ENCODE measurements at regions not wholly inside any gene's neighbourhood (a gene's known extent, or its start where the extent isn't known, plus 50 kb on each side); places are given as distances from the start of the nearest gene placed in this dataset.

DNA sequence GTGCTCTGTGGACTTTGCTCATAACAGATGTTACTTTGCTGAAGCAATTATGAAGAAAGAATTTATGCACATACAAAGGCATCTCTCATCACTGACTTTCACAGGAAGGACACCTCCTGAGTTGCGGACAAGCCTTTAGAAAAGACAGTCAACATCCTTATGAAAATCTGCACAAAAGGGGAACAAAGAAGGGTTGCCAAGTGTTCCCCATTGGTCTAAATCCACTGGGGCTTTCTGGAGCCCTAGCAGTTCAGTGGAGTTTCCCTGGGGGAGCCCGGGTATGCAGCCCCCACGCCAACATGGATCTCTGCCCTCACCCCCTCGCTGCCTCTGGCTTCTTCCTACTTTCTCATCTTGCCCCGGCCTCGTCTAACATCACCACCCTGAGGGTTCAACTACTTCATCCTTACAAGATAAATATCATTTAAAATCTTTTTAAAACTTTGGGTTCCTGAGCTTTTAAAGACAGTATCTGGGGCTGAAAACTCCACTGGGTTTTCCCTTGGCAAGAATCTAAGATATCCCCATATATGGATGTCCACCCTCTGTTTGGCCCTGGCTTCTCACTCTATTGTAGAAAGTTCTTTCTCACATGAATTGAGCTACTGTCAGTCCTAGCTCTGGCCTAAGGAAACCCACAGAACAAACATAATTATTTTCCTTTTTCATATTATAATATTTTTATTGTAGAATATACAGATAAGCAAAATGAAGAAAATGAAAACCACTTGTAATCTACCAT, 207.9 kb upstream of the RGMA start:
- no peaks in the 10 kb centered on the region for H3K9me3 ChIP-seq (ENCODE audit: control insufficient read depth in 2 of 2, insufficient read depth in 1 of 2, low read depth in 1 of 2, low read length in 1 of 2)
- WGBS, 2 donors, result 42 to 72% methylated on average over 6 of the region's 6 CpGs
- H3K4me1 ChIP-seq (ENCODE audit: control insufficient read depth in 2 of 2, insufficient read depth in 2 of 2, low read length in 1 of 2), result peaks cover 3 to 4% of the 10 kb centered on the region in 2 donors
- H3K36me3 ChIP-seq (ENCODE audit: control insufficient read depth in 2 of 2, insufficient read depth in 2 of 2, low read length in 1 of 2), result no peaks in the 10 kb centered on the region
- no peak overlapping the region for H3K4me3 ChIP-seq (ENCODE audit: low read depth in 1 of 2, low read length in 2 of 2)
- no peaks in the 10 kb centered on the region for H3K27me3 ChIP-seq (ENCODE audit: control insufficient read depth in 1 of 2, insufficient read depth in 2 of 2, low read length in 2 of 2)
- H3K27ac ChIP-seq (ENCODE audit: low read depth in 2 of 2, low read length in 1 of 2), result no peak overlapping the region

DNA sequence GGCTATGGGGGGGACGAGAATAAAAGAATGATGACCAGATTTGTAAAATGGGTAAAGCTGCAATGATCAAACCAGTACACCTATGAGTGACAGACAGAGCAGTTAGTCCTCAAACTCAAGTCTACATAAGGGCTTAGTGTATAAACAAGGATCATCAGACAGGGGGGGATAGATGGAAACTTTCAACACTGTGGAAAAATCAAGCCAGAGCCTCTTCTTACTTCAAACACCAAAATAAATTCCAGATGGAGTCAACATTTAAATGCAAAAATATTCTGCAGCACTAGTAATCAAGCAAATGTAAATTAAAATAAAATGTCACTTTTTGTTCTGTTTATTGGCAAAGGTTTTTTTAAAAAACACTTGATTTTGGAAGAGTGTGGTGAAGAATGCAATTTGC, 205.9 kb upstream of the RGMA start:
- no peak overlapping the region for H3K4me3 ChIP-seq (ENCODE audit: low read depth in 1 of 2, low read length in 2 of 2)
- no peak overlapping the region for H3K27ac ChIP-seq (ENCODE audit: low read depth in 2 of 2, low read length in 1 of 2)
- no peaks in the 10 kb centered on the region for H3K27me3 ChIP-seq (ENCODE audit: control insufficient read depth in 1 of 2, insufficient read depth in 2 of 2, low read length in 2 of 2)
- no peaks in the 10 kb centered on the region for H3K9me3 ChIP-seq (ENCODE audit: control insufficient read depth in 2 of 2, insufficient read depth in 1 of 2, low read depth in 1 of 2, low read length in 1 of 2)
- peaks cover 0 to 4% of the 10 kb centered on the region in 2 donors for H3K4me1 ChIP-seq (ENCODE audit: control insufficient read depth in 2 of 2, insufficient read depth in 2 of 2, low read length in 1 of 2)
- WGBS, 2 donors, result 84 to 86% methylated on average over 1 of the region's 1 CpG
- no peaks in the 10 kb centered on the region for H3K36me3 ChIP-seq (ENCODE audit: control insufficient read depth in 2 of 2, insufficient read depth in 2 of 2, low read length in 1 of 2)

DNA sequence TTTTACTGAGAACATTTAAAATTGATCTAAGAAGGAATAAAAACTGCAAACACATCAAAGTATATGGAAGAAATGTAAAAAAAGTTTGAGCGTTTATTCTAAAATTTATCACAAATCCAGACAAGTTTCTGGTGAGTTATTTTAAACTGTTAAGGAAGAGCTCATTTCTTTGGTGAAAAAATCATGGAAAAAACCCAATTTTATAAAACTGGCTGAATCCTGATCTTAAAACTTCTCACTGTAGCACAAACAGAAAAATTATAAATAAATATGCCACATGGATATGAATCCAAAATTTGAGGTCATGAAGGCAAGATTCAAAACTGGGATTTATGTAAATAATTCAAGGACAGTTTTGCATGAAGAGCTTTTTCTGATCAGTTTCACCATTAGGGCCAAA, 205.1 kb upstream of the RGMA start:
- no peaks in the 10 kb centered on the region for H3K36me3 ChIP-seq (ENCODE audit: control insufficient read depth in 2 of 2, insufficient read depth in 2 of 2, low read length in 1 of 2)
- H3K4me3 ChIP-seq (ENCODE audit: low read depth in 1 of 2, low read length in 2 of 2), result no peak overlapping the region
- no peaks in the 10 kb centered on the region for H3K9me3 ChIP-seq (ENCODE audit: control insufficient read depth in 2 of 2, insufficient read depth in 1 of 2, low read depth in 1 of 2, low read length in 1 of 2)
- no peak overlapping the region for H3K27ac ChIP-seq (ENCODE audit: low read depth in 2 of 2, low read length in 1 of 2)
- peaks cover 0 to 3% of the 10 kb centered on the region in 2 donors for H3K4me1 ChIP-seq (ENCODE audit: control insufficient read depth in 2 of 2, insufficient read depth in 2 of 2, low read length in 1 of 2)
- H3K27me3 ChIP-seq (ENCODE audit: control insufficient read depth in 1 of 2, insufficient read depth in 2 of 2, low read length in 2 of 2), result no peaks in the 10 kb centered on the region
- 74 to 80% methylated on average over 1 of the region's 1 CpG for WGBS, 2 donors

DNA sequence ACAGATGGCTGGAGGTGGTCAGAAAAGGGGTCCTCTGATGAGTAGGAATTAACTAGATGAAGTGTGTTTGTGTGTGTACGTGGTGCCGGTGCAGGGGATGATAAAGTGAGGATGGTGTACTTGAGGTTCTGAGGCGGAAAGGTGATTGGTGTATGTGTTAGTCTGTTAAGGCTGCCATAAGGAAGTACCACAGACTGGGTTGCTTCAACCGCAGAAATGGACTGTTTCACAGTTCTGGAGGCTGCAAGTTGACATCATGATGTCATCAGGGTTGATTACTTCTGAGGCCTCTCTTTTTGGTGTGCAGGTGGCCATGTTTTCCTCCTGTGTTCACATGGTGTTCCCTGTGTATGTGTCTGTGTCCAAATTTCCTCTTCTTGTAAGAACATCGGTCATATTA, 202.4 kb upstream of the RGMA start:
- no peaks in the 10 kb centered on the region for H3K36me3 ChIP-seq (ENCODE audit: control insufficient read depth in 2 of 2, insufficient read depth in 2 of 2, low read length in 1 of 2)
- H3K9me3 ChIP-seq (ENCODE audit: control insufficient read depth in 2 of 2, insufficient read depth in 1 of 2, low read depth in 1 of 2, low read length in 1 of 2), result no peaks in the 10 kb centered on the region
- WGBS, 2 donors, result 94 to 95% methylated on average over 5 of the region's 5 CpGs
- no peaks in the 10 kb centered on the region for H3K4me1 ChIP-seq (ENCODE audit: control insufficient read depth in 2 of 2, insufficient read depth in 2 of 2, low read length in 1 of 2)
- no peak overlapping the region for H3K4me3 ChIP-seq (ENCODE audit: low read depth in 1 of 2, low read length in 2 of 2)
- no peak overlapping the region for H3K27ac ChIP-seq (ENCODE audit: low read depth in 2 of 2, low read length in 1 of 2)
- H3K27me3 ChIP-seq (ENCODE audit: control insufficient read depth in 1 of 2, insufficient read depth in 2 of 2, low read length in 2 of 2), result no peaks in the 10 kb centered on the region

DNA sequence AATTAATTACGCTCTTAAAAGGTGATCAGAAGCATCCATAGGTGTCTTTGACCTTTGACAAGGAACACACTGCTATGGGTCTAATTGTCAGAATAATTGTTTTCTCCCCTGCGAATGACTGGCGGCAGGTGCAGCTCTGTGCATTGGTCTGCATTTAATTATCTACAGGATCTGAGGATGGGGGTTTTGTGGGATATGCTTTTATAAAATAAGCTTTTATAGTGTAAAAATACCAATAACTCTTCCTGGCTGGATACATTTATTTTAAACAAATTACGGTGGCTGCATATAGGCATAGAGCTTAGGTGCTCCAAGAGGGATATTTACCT, 201.6 kb upstream of the RGMA start:
- H3K4me1 ChIP-seq (ENCODE audit: control insufficient read depth in 2 of 2, insufficient read depth in 2 of 2, low read length in 1 of 2), result no peaks in the 10 kb centered on the region
- H3K36me3 ChIP-seq (ENCODE audit: control insufficient read depth in 2 of 2, insufficient read depth in 2 of 2, low read length in 1 of 2), result no peaks in the 10 kb centered on the region
- no peak overlapping the region for H3K4me3 ChIP-seq (ENCODE audit: low read depth in 1 of 2, low read length in 2 of 2)
- H3K9me3 ChIP-seq (ENCODE audit: control insufficient read depth in 2 of 2, insufficient read depth in 1 of 2, low read depth in 1 of 2, low read length in 1 of 2), result no peaks in the 10 kb centered on the region
- H3K27ac ChIP-seq (ENCODE audit: low read depth in 2 of 2, low read length in 1 of 2), result no peak overlapping the region
- 68 to 73% methylated on average over 4 of the region's 4 CpGs for whole genome bisulfite sequencing, 2 donors
- H3K27me3 ChIP-seq (ENCODE audit: control insufficient read depth in 1 of 2, insufficient read depth in 2 of 2, low read length in 2 of 2), result no peaks in the 10 kb centered on the region

DNA sequence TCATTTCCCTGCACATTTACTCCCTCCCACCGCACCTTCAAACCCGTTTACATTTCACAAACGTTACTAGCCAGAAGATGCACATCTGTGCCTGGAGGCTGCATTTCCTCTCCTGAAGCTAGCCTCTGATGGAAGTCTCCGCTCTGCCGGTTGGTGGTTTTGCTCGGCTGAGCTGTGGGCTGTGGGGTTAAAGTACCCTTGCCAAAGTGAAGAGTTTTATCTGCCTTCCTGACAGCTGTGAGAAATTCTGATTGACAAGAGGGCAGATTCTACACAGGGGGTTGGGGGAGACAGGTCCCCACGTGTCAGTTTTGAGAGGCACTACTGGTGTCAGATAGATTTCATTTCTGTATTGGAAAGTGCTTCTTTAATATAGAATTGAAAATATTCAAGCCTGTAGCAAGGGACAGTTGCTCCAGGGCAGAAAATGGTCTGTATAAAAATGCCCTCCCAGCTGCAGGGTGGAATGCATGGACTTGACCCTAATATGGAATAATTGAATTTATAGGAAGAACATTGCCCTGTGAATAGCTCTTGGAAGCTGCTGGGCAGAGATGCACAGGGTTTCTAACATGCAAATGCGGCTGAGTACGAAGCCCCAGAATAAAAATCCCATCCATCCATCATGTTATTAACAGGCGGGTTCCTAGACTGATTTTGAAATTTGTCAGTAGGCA, 201.1 kb upstream of the RGMA start:
- no peaks in the 10 kb centered on the region for H3K4me1 ChIP-seq (ENCODE audit: control insufficient read depth in 2 of 2, insufficient read depth in 2 of 2, low read length in 1 of 2)
- H3K4me3 ChIP-seq (ENCODE audit: low read depth in 1 of 2, low read length in 2 of 2), result no peak overlapping the region
- no peaks in the 10 kb centered on the region for H3K9me3 ChIP-seq (ENCODE audit: control insufficient read depth in 2 of 2, insufficient read depth in 1 of 2, low read depth in 1 of 2, low read length in 1 of 2)
- H3K36me3 ChIP-seq (ENCODE audit: control insufficient read depth in 2 of 2, insufficient read depth in 2 of 2, low read length in 1 of 2), result no peaks in the 10 kb centered on the region
- WGBS, 2 donors, result 69 to 71% methylated on average over 10 of the region's 10 CpGs
- no peaks in the 10 kb centered on the region for H3K27me3 ChIP-seq (ENCODE audit: control insufficient read depth in 1 of 2, insufficient read depth in 2 of 2, low read length in 2 of 2)
- H3K27ac ChIP-seq (ENCODE audit: low read depth in 2 of 2, low read length in 1 of 2), result no peak overlapping the region

- WGBS, 2 donors, result 62 to 64% methylated on average over 9 of the region's 9 CpGs
- Histone ChIP-seq H3K27me3 (ENCODE audit: control insufficient read depth in 1 of 2, insufficient read depth in 2 of 2, low read length in 2 of 2) (no peaks in the 10 kb centered on the region), H3K36me3 (ENCODE audit: control insufficient read depth in 2 of 2, insufficient read depth in 2 of 2, low read length in 1 of 2) (no peaks in the 10 kb centered on the region), H3K4me3 (ENCODE audit: low read depth in 1 of 2, low read length in 2 of 2) (no peak overlapping the region), H3K27ac (ENCODE audit: low read depth in 2 of 2, low read length in 1 of 2) (no peak overlapping the region), H3K4me1 (ENCODE audit: control insufficient read depth in 2 of 2, insufficient read depth in 2 of 2, low read length in 1 of 2) (no peaks in the 10 kb centered on the region), H3K9me3 (ENCODE audit: control insufficient read depth in 2 of 2, insufficient read depth in 1 of 2, low read depth in 1 of 2, low read length in 1 of 2) (no peaks in the 10 kb centered on the region)
These were observed 199.8 kb upstream of the RGMA start for GRCh38 chr15:93288728-93289294.

- Histone ChIP-seq H3K27ac (ENCODE audit: low read depth in 2 of 2, low read length in 1 of 2) (no peak overlapping the region), H3K4me3 (ENCODE audit: low read depth in 1 of 2, low read length in 2 of 2) (no peak overlapping the region), H3K4me1 (ENCODE audit: control insufficient read depth in 2 of 2, insufficient read depth in 2 of 2, low read length in 1 of 2) (no peaks in the 10 kb centered on the region), H3K27me3 (ENCODE audit: control insufficient read depth in 1 of 2, insufficient read depth in 2 of 2, low read length in 2 of 2) (no peaks in the 10 kb centered on the region), H3K36me3 (ENCODE audit: control insufficient read depth in 2 of 2, insufficient read depth in 2 of 2, low read length in 1 of 2) (no peaks in the 10 kb centered on the region), H3K9me3 (ENCODE audit: control insufficient read depth in 2 of 2, insufficient read depth in 1 of 2, low read depth in 1 of 2, low read length in 1 of 2) (no peaks in the 10 kb centered on the region)
- 97% methylated on average over 1 of the region's 1 CpG for WGBS, 2 donors
These were observed 197.4 kb upstream of the RGMA start for GRCh38 chr15:93286446-93286845.

DNA sequence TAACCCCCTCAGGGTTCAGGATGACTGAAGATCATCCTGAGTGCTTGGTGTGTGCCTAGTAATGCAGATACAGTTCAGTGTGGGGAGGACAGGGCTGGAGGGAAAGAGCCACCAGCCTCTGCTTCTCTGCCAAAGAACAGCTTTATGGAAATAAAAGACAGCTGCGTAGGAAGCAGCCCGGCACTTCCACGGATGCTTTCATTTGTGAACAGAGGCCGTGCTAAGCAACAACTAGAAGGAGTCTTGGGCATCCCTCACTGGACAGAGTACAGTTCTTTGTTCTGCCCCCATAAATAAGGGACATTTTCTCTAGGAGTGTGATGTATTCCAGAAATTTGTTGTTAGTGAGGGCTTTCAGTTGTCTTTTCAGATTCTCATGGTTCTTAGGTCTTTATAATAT, 194.8 kb upstream of the RGMA start:
- Histone ChIP-seq H3K27ac (ENCODE audit: low read depth in 2 of 2, low read length in 1 of 2) (no peak overlapping the region), H3K9me3 (ENCODE audit: control insufficient read depth in 2 of 2, insufficient read depth in 1 of 2, low read depth in 1 of 2, low read length in 1 of 2) (no peaks in the 10 kb centered on the region), H3K27me3 (ENCODE audit: control insufficient read depth in 1 of 2, insufficient read depth in 2 of 2, low read length in 2 of 2) (no peaks in the 10 kb centered on the region), H3K36me3 (ENCODE audit: control insufficient read depth in 2 of 2, insufficient read depth in 2 of 2, low read length in 1 of 2) (no peaks in the 10 kb centered on the region), H3K4me1 (ENCODE audit: control insufficient read depth in 2 of 2, insufficient read depth in 2 of 2, low read length in 1 of 2) (peaks cover 4% of the 10 kb centered on the region in 2 donors), H3K4me3 (ENCODE audit: low read depth in 1 of 2, low read length in 2 of 2) (no peak overlapping the region)
- WGBS, 2 donors, result 60 to 62% methylated on average over 4 of the region's 4 CpGs

- Histone ChIP-seq H3K4me3 (ENCODE audit: low read depth in 1 of 2, low read length in 2 of 2) (no peak overlapping the region), H3K27ac (ENCODE audit: low read depth in 2 of 2, low read length in 1 of 2) (no peak overlapping the region), H3K9me3 (ENCODE audit: control insufficient read depth in 2 of 2, insufficient read depth in 1 of 2, low read depth in 1 of 2, low read length in 1 of 2) (no peaks in the 10 kb centered on the region), H3K36me3 (ENCODE audit: control insufficient read depth in 2 of 2, insufficient read depth in 2 of 2, low read length in 1 of 2) (no peaks in the 10 kb centered on the region), H3K4me1 (ENCODE audit: control insufficient read depth in 2 of 2, insufficient read depth in 2 of 2, low read length in 1 of 2) (peaks cover 4% of the 10 kb centered on the region in 2 donors), H3K27me3 (ENCODE audit: control insufficient read depth in 1 of 2, insufficient read depth in 2 of 2, low read length in 2 of 2) (no peaks in the 10 kb centered on the region)
- WGBS, 2 donors, result 88 to 97% methylated on average over 3 of the region's 3 CpGs
These were observed 193.8 kb upstream of the RGMA start for GRCh38 chr15:93282808-93283207.

All from esophagus (tissue), 2 donors.